Colonic mucosa (tissue), 4 donors: ENCODE measurements at regions not wholly inside any gene's neighbourhood (a gene's known extent, or its start where the extent isn't known, plus 50 kb on each side); places are given as distances from the start of the nearest gene placed in this dataset.
"Not testable (repeated sequence)": the region's sequence is repeated elsewhere in the genome, so short reads cannot be mapped to it uniquely, and the experiment has no call there.

Source experiments
- DNase-seq: peaks from one replicate; pipeline ENCODE4 v3.0.0-alpha.2; 2020
- H3K27ac ChIP-seq: fragments of 200-600 bp; one replicate; pipeline ENCODE4 v1.8.0; 2021
- H3K27me3 ChIP-seq: fragments of 200-600 bp; one replicate; pipeline ENCODE4 v1.8.0; 2021
- H3K36me3 ChIP-seq: fragments of 200-600 bp; one replicate; pipeline ENCODE4 v1.8.0; 2021
- H3K4me1 ChIP-seq: fragments of 200-600 bp; one replicate; pipeline ENCODE4 v1.8.0; 2021; ENCODE audit warnings: mild to moderate bottlenecking
- H3K4me3 ChIP-seq: fragments of 200-600 bp; one replicate; pipeline ENCODE4 v1.8.0; 2021
- H3K9ac ChIP-seq, 2 donors: one replicate each; pipeline ENCODE4 v1.7.0; 2013; ENCODE audit warnings: control low read depth in 2 of 2, low read depth in 2 of 2, low read length in 2 of 2
- H3K9me3 ChIP-seq: fragments of 200-600 bp; one replicate; pipeline ENCODE4 v1.8.0; 2021
- CTCF ChIP-seq: fragments of 200-600 bp; IDR thresholded peaks from one replicate; pipeline ENCODE4 v1.8.0; 2022; ENCODE audit warnings: antibody characterized with exemption, mild to moderate bottlenecking
- intact Hi-C: fragments of 100-400 bp; cut with DNase I; formaldehyde crosslinking; loops from one replicate; pipeline ENCODE4 v1.14.1; 2022
- donor health status: healthy.
- donor health status: DM: no; HTN: no; CAD: no.
- donor health status: DM: no; HTN: no; CAD: no.

GRCh38 chr11:71323876-71324526, 71.6 kb upstream of the SHANK2 start:
- no peaks in the 10 kb centered on the region for H3K4me1 ChIP-seq
- H3K9me3 ChIP-seq = no peaks in the 10 kb centered on the region
- no peak for TF ChIP-seq CTCF
- no peak overlapping the region for H3K9ac ChIP-seq
- no peak overlapping the region for H3K27ac ChIP-seq
- no peak overlapping the region for H3K4me3 ChIP-seq
- intact Hi-C loops = no loop called here
- no peak for DNase-seq
- no peaks in the 10 kb centered on the region for H3K27me3 ChIP-seq
- H3K36me3 ChIP-seq = no peaks in the 10 kb centered on the region

GRCh38 chr11:71322861-71323582, 70.6 kb upstream of the SHANK2 start:
- Histone ChIP-seq H3K9me3 (no peaks in the 10 kb centered on the region), H3K36me3 (no peaks in the 10 kb centered on the region), H3K27me3 (no peaks in the 10 kb centered on the region), H3K27ac (no peak overlapping the region), H3K4me1 (no peaks in the 10 kb centered on the region), H3K4me3 (no peak overlapping the region), H3K9ac (no peak overlapping the region)
- TF ChIP-seq CTCF = no peak
- intact Hi-C loops = no loop called here
- DNase-seq = no peak

- no peak overlapping the region for H3K4me3 ChIP-seq
- no peak overlapping the region for H3K9ac ChIP-seq
- no peaks in the 10 kb centered on the region for H3K9me3 ChIP-seq
- H3K4me1 ChIP-seq = no peaks in the 10 kb centered on the region
- no peaks in the 10 kb centered on the region for H3K27me3 ChIP-seq
- no peak for TF ChIP-seq CTCF
- H3K27ac ChIP-seq = no peak overlapping the region
- intact Hi-C loops = no loop called here
- H3K36me3 ChIP-seq = no peaks in the 10 kb centered on the region
- DNase-seq = no peak
These were observed 69.9 kb upstream of the SHANK2 start for GRCh38 chr11:71322192-71322735.

GRCh38 chr11:71321433-71322191, 69.2 kb upstream of the SHANK2 start:
- DNase-seq = no peak
- TF ChIP-seq CTCF = no peak
- no peak overlapping the region for H3K9ac ChIP-seq
- no peaks in the 10 kb centered on the region for H3K4me1 ChIP-seq
- intact Hi-C loops = no loop called here
- no peaks in the 10 kb centered on the region for H3K36me3 ChIP-seq
- H3K27me3 ChIP-seq = no peaks in the 10 kb centered on the region
- no peak overlapping the region for H3K27ac ChIP-seq
- no peaks in the 10 kb centered on the region for H3K9me3 ChIP-seq
- H3K4me3 ChIP-seq = no peak overlapping the region

- intact Hi-C loops = no loop called here
- H3K9me3 ChIP-seq = no peaks in the 10 kb centered on the region
- H3K27me3 ChIP-seq = no peaks in the 10 kb centered on the region
- no peak for TF ChIP-seq CTCF
- no peak overlapping the region for H3K9ac ChIP-seq
- H3K36me3 ChIP-seq = no peaks in the 10 kb centered on the region
- H3K27ac ChIP-seq = no peak overlapping the region
- DNase-seq = no peak
- no peak overlapping the region for H3K4me3 ChIP-seq
- no peaks in the 10 kb centered on the region for H3K4me1 ChIP-seq
These were observed 64.3 kb upstream of the SHANK2 start for GRCh38 chr11:71316701-71317100.

GRCh38 chr11:71312616-71313015, 60.2 kb upstream of the SHANK2 start:
- H3K4me3 ChIP-seq, H3K9me3 ChIP-seq, H3K4me1 ChIP-seq, H3K36me3 ChIP-seq, intact Hi-C loops, H3K27ac ChIP-seq, H3K27me3 ChIP-seq, H3K9ac ChIP-seq: not testable (repeated sequence)
- peak; percentile 12 for DNase-seq
